ENCODE measurements at regions not wholly inside any gene's neighbourhood (a gene's known extent, or its start where the extent isn't known, plus 50 kb on each side); places are given as distances from the start of the nearest gene placed in this dataset.
"Not testable (repeated sequence)": the region's sequence is repeated elsewhere in the genome, so short reads cannot be mapped to it uniquely, and the experiment has no call there.

DNA sequence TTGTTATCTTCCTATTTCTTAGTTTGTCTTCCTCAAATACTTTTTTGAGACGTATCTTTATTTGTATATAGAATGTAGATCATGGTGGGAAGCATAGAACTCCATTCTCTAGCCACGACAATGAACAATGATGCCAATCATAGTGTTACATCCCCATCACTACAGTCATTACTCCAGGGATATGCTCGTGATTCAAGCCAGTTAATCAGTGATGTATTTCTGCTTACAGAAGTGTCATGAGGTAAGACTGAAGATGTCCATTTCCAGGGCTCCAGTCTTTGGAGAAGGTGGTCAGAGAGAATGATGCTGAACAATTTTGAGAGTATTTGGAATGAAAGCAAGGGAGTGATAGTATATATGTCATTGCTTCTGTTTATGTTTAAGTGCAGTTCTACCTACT is 777.2 kb upstream of the TMEFF2 start:
- DNase-seq, result no peak

- DNase-seq, result no peak
Measured at GRCh38 chr2:192969055-192969454, 774.3 kb upstream of the TMEFF2 start.

GRCh38 chr2:192960945-192961344 is 766.2 kb upstream of the TMEFF2 start:
- no peak for DNase-seq

DNA sequence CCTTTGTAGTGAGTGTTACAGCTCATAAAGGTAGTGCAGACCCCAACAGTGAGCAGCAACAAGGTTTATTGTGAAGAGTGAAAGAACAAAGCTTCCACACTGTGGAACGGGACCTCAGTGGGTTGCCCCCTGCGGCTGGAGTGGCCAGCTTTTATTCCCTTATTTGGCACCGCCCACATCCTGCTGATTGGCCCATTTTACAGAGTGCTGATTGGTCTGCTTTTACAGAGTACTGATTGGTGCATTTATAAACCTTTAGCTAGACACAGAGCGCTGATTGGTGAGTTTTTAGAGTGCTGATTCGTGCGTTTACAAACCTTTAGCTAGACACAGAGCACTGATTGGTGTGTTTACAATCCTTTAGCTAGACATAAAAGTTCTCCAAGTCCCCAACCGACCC is 763.9 kb upstream of the TMEFF2 start:
- DNase-seq, result not testable (repeated sequence)

DNA sequence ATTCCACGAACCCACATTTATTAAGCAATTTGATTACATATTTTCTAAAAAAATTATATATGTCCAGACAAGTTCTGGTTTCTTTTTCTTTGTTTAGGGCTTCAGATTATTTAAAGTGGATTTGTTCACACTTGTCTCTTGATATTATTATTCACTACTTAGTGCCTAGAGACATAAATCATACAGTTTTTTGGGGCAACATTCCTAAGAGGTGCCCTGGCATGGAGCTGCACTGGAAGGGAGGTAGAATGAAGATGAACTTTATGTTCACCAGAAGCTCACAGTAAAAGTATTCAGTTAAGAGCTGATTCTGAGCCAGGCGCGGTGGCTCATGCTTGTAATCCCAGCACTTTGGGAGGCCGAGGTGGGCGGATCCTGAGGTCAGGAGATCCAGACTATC is 762.7 kb upstream of the TMEFF2 start:
- DNase-seq, result no peak

DNA sequence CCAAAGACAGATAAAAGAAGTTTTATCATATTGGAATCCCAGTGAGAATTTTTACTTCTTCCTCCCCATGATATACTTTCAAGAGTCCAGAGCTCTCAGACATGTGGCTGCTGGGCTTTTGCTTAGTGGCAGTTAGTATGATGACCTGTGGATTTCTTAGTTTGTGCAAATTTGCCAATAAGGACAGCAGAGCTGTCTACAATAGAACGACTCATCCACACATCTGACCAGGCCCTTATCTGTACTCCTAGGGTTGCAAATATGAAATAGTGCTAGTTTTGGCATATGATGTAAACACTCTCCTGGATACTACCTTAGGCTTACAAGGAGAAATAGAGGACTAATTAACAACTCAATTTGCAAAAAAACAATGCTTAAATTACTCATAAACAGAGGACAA is 758.4 kb upstream of the TMEFF2 start:
- no peak for DNase-seq

GRCh38 chr2:192952245-192952644 is 757.5 kb upstream of the TMEFF2 start:
- DNase-seq, result no peak

DNA sequence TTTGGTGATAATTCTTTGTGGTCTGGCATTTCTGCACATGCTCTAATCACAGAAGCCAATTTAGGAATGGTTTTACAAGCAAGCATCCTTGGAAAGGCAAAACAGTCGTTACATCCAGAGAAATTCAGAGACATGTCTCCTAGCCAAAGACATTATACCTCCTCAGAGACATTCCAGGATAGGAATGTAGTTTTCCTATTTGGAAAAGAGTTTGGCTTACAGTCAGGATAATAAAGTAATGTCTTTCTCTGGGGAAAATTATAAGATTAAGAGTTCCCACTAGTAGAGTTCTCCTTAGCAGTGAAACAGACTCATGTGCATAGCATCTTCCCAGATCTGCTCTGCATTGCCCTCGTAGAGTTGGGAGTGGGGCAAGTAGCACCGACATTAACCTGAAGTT is 753.6 kb upstream of the TMEFF2 start:
- DNase-seq, result no peak

DNA sequence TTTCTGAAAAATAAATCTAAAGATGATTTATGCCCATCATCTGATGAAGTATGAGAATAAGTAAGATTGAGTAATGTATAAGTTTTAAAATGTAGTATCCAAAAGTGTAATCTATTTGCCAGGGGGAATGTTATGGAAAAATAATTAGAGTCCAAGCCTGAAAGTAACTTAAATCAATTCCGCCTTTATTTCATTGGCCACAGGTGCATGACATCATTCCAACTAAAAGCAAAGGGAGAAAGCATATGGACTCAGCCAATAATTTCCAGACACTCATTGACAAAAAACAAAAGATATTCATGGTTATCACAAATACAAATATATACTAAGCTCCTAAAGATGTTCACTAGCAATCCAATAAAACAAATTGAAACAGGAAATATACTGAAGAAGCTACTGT is 752.6 kb upstream of the TMEFF2 start:
- no peak for DNase-seq

DNA sequence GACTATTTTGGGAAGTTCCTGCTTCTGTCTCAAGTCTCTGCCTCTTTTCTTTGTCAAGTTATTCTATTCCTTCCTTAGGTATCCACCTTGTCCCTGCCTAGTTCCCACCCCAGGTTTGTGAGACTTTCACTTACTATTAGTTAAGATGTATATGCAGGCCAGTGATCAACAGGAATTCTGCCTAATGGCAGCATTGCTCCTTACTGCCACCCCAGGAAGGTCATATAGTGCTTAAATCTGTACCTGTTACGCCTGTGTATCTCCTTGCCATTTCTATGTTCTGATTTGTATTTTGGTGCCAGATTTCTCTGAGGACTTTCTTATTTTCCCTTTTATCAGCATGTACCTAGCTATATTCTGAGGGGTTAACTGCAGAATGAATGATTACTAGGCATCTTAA is 746.0 kb upstream of the TMEFF2 start:
- DNase-seq, result no peak

GRCh38 chr2:192932376-192932775 is 737.6 kb upstream of the TMEFF2 start:
- no peak for DNase-seq

DNA sequence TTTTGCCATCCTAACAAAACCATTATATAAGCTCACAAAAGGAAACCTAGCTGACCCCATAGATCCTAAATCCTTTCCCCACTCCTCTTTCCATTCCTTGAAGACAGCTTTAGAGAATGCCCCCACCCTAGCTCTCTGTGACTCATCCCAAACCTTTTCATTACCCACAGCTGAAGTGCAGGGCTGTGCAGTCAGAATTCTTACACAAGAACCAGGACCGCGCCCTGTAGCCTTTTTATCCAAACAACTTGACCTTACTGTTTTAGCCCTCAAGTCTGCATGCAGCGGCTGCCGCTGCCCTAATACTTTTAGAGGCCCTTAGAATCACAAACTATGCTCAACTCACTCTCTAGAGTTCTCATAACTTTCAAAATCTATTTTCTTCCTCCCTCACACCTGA is 726.9 kb upstream of the TMEFF2 start:
- DNase-seq, result not testable (repeated sequence)

DNA sequence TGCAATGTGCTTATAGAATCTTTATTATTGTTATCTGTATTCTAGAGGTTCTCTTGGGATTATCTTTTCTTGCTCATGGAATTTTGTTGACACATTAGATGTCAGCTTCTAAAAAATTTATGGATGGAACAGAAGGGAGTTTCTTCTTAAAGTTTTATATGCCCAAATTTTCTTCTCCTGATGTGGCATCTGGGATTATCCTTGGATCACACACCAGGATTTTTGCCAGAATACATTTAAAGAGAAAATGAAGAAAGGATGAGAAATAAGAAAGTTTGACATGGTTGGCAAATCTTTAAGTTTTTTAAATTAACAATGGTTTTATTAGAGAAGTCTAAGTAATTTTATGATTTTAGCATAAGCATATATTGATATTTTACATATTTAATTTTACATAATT is 706.7 kb upstream of the TMEFF2 start:
- no peak for DNase-seq

- DNase-seq, result no peak
Measured at GRCh38 chr2:192899466-192899865, 704.7 kb upstream of the TMEFF2 start.

GRCh38 chr2:192893976-192894375 is 699.2 kb upstream of the TMEFF2 start:
- DNase-seq, result not testable (repeated sequence)

- DNase-seq, result no peak
Measured at GRCh38 chr2:192888109-192888508, 693.4 kb upstream of the TMEFF2 start.

- no peak for DNase-seq
Measured at GRCh38 chr2:192887337-192887736, 692.6 kb upstream of the TMEFF2 start.

GRCh38 chr2:192886636-192887035 is 691.9 kb upstream of the TMEFF2 start:
- no peak for DNase-seq

- no peak for DNase-seq
Measured at GRCh38 chr2:192885569-192886160, 690.9 kb upstream of the TMEFF2 start.

- no peak for DNase-seq
Measured at GRCh38 chr2:192877159-192877558, 682.4 kb upstream of the TMEFF2 start.

GRCh38 chr2:192876698-192877097 is 682.0 kb upstream of the TMEFF2 start:
- no peak for DNase-seq

- no peak for DNase-seq
Measured at GRCh38 chr2:192854706-192855105, 660.0 kb upstream of the TMEFF2 start.

DNA sequence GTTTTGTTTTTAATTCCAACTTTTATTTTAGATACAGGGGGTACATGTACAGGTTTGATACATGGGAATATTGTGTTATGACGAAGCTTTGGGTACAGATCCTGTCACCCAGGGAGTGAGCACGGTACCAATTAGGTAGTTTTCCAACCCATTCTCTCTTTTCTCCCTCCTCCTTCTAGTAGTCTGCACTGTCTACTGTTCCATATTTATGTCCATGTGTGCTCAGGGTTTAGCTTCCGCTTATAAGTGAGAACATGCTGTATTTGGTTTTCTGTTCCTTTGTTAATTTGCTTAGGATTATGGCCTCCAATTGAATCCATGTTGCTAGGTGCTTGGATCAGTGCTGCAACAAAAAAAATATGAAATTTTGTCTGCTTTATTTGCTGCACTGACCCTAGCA is 659.3 kb upstream of the TMEFF2 start:
- DNase-seq, result no peak

DNA sequence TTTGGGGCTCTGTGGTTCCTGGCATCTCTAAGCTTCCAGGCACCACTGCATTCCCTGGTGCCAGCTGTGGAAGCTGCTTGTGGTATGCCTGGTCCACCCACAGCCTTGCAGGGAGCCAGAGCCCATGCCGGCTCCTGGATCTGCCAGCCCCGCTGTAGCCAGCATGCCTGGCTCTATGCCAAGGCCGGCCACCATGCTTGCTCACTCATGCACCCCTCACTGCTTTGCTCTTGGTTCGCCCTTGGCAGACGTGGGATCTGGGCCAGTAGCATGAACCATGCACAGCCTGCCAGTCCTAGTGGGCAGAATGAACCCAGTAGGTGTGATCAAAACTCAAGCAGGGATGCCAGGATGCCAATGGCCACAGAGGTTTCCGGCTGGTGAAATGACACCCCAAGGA is 634.2 kb upstream of the TMEFF2 start:
- no peak for DNase-seq

DNA sequence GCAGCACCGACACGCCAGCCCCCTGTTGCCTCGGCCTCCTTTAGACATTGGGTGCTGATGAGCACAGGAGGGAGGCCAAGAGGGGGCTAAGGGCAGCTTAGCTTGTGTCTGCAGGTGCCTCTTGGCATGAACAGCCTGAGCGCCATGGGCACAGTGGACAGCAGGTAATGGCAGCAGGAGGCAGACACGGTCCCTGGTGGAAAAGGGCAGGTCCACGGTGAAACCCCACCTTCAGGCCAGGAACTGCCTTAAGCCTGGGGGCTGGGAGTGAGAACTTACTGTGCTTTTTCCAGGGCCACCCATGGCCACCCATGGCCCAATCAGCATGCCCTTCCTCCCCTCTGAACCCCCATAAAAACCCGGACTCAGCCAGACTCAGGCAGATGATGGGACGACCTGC is 633.4 kb upstream of the TMEFF2 start:
- no peak for DNase-seq

- no peak for DNase-seq
Measured at GRCh38 chr2:192827735-192828134, 633.0 kb upstream of the TMEFF2 start.
